Neural cell (in vitro differentiated cells): ENCODE measurements at regions not wholly inside any gene's neighbourhood (a gene's known extent, or its start where the extent isn't known, plus 50 kb on each side); places are given as distances from the start of the nearest gene placed in this dataset.

ENCODE experiments used
- CTCF ChIP-seq: fragments of 450-650 bp; IDR thresholded peaks from 2 replicates; pipeline ENCODE4 v1.5.1; 2014; ENCODE audit warnings: antibody characterized with exemption, mild to moderate bottlenecking, moderate library complexity; ENCODE audit not compliant: poor library complexity, severe bottlenecking
- EZH2 ChIP-seq: fragments of 200-600, 300-800 bp; shearing (Covaris generic), sonication (generic); IDR thresholded peaks from 2 replicates; pipeline ENCODE4 v1.6.1; 2014; ENCODE audit warnings: antibody characterized with exemption, low read length, borderline replicate concordance, mild to moderate bottlenecking; ENCODE audit not compliant: insufficient read depth, poor library complexity, severe bottlenecking
- POLR2AphosphoS5 ChIP-seq: IDR thresholded peaks from 2 replicates; pipeline ENCODE4 v1.6.1; 2012
- REST ChIP-seq: IDR thresholded peaks from 2 replicates; pipeline ENCODE4 v1.6.1; 2012; ENCODE audit warnings: borderline replicate concordance
- TAF1 ChIP-seq: IDR thresholded peaks from 2 replicates; pipeline ENCODE4 v1.6.1; 2012; ENCODE audit warnings: low read depth

GRCh38 chrX:20863649-20864048 is 510.6 kb upstream of the CNKSR2 start:
- no peak for TF ChIP-seq CTCF
- no peak for TF ChIP-seq EZH2
- no peak for TF ChIP-seq POLR2AphosphoS5
- TF ChIP-seq REST, result no peak
- no peak for TF ChIP-seq TAF1
